ENCODE measurements at regions not wholly inside any gene's neighbourhood (a gene's known extent, or its start where the extent isn't known, plus 50 kb on each side); places are given as distances from the start of the nearest gene placed in this dataset.
"Not testable (repeated sequence)": the region's sequence is repeated elsewhere in the genome, so short reads cannot be mapped to it uniquely, and the experiment has no call there.

GRCh38 chr9:30506749-30507148 is 1877.7 kb upstream of the ACO1 start:
- no peak for DNase-seq

DNA sequence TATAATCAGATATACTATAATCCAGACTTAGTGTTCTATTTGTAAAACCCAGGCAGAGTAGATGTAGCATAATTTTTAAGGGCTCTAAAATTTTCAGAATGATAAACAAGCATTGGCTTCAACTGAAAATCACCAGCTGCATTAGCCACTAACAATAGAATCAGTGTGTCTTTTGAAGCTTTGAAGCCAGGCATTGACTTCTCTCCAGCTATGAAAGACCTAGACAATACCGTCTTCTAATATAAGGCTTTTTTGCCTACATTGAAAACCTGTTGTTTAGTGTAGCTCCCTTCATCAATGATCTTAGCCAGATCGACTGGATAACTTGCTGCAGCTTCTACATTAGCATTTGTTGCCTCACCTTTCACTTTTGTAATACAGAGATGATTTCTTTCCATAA is 1877.3 kb upstream of the ACO1 start:
- DNase-seq: no peak

GRCh38 chr9:30511666-30512065 is 1872.8 kb upstream of the ACO1 start:
- DNase-seq: no peak

- no peak for DNase-seq
These were observed 1865.3 kb upstream of the ACO1 start for GRCh38 chr9:30519166-30519565.

- no peak for DNase-seq
These were observed 1864.7 kb upstream of the ACO1 start for GRCh38 chr9:30519756-30520155.

DNA sequence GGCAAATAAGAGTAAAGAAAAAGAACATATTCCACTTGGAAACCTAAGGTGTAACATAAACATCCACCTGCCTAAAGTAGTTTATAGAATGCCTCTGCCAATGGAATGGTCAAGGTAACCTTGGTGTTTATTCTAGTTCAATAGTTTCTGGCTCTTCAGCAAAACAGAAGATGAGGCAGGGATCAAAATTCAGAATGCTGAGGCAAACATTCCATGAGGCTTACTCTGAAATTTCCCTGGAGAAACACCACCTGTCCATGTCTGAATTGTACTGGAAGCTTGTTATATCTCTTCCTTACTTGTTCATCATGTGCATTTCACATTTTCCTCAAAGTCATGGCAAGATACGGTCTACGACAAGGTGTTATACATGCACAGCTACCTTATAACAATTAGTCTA is 1862.4 kb upstream of the ACO1 start:
- no peak for DNase-seq

GRCh38 chr9:30522486-30522885 is 1862.0 kb upstream of the ACO1 start:
- DNase-seq: no peak

DNA sequence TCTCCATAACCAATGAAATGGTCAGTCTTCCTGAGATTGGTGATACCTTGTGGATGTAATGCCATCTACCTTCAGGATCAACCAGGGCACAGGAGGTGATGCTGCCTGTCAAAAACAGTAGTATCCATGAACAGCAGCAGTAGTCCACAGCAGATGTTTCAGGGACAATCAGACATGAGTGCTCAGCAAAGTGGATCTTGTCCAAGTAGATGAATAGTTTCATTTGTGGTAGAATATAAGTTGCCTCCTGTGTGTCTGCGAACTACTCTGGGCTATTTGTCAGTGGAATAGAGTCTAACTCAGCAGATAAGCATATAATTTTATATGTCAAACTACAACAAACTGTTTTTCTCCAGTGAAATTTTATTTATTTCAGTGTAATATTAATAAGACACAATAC is 1860.1 kb upstream of the ACO1 start:
- no peak for DNase-seq

DNA sequence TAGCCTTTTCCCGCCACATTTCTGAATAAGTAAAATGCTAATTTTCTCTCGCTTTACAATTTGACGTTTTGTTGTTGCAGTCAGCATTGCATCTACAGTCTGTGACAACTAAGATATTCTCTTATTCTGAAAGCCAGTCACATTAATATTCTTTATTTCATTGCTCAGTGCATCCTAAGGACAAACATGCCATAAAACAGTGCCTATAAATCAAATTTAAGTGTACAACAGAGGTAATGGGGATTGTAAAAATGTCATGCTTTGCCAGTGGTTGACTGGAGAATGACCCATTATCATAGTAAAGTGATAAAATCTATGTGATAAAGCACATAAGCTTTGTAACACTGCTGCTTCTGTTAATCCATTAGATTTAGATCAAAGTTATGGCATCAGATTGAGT is 1850.0 kb upstream of the ACO1 start:
- no peak for DNase-seq

DNA sequence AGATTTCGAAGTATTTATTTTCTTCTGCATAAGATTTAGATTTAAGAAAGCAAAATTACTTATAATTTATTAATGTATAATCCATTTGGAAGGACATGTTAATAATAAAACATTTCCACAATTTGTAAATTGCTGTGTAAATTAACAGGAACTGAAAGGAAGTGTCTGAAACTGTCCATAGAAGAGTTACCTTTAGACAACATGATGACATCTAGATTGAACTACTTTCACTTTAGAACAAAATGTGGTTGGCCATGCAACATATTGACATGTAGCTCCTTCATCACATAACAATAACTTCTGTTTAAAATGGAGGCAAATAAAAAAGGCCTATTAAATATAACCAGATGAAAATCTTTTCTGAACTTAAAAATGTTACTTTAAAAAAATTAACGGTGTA is 1849.5 kb upstream of the ACO1 start:
- DNase-seq: no peak

DNA sequence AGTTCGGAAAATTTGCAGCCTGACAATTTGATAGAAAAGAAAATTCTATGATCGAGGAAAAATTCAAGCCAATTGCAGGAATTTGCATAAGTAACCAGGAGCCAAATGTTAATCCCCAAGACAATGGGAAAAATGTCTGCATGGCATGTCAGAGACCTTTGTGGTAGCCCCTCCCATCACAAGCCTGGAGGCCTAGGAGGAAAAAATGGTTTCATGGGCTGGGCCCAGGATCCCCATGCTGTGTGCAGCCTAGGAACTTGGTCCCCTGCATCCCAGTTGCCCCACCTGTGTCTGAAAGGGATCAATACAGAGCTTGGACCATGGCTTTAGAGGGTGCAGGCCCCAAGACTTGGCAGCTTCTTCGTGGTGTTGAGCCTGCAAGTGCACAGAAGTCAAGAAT is 1847.9 kb upstream of the ACO1 start:
- no peak for DNase-seq

- not testable (repeated sequence) for DNase-seq
These were observed 1844.7 kb upstream of the ACO1 start for GRCh38 chr9:30539696-30540095.

DNA sequence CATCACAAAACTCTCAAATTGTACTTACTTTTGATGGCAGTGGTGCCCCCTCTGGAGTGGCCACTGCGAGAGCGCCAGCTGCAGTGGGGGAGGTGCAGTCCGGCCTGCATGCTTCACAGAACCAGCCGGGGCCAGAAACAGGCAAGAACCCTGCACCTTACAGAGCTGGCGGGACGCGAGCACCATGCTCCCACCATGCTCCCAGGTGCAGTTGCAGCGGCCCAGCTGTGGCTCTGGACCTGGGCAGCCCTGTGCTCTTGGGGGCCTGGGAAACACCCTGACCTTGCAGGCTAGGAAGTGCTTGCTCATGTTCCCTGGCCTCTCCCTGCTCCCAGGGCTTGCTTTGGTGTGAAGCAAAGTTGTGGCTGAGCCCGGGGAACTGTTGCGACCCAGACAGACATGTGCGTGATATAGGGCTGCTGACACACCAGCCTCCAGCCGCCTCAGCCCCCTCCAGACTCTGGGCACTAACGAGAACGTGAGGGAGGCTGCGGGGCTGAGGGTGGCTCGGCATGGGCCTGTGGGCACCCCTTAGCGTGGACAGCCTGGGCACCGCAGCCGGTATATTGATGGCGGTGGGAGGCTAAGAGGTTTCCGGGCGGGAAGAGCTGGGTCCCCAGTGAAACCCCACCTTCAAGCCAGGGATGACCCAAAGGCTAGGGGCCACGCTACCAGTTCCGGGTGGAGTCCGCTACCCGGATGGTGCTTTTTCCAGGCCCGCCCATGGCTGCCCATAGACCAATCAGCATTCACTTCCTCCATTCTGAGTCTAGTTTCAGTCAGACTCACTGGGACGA is 1809.9 kb upstream of the ACO1 start:
- no peak for DNase-seq

DNA sequence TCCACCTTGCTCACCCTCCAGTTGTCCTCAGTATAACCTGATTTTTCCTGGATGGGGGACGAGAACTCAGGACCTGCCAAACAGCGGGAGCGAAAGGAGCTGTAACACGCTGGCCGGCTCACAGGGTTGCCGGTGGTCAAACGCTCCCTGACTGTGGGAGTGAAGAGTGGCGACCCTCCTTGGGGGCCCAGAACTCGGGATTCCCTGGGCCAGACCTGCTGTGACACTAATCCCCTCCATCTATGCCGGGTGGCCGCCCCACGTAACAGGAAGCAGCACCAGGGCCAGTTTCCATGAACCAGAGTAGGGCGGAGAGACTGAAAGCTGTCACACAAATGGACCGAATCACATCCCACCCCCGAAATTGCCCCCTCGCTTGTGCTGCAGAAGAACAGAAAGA is 1809.2 kb upstream of the ACO1 start:
- DNase-seq: no peak

DNA sequence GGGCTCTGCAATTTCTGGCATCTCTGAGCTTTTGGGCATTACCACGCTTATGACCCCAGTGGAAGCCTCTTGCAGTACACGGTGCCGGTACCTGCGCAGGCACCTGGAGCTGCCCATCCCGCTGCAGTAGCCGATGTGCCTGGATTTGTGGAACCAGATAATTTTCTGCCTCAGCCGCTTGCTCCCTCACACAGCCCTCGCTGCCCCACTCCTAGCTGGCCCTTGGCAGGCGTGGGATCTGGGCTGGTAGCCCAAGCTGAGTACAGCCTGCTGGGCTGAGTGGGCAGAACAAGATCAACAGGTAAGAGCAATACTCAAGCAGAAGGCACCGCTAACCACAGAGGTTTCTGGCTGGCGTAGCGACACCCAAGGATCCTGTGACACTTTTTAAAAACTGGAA is 1808.8 kb upstream of the ACO1 start:
- no peak for DNase-seq

GRCh38 chr9:30579810-30580209 is 1804.6 kb upstream of the ACO1 start:
- no peak for DNase-seq

DNA sequence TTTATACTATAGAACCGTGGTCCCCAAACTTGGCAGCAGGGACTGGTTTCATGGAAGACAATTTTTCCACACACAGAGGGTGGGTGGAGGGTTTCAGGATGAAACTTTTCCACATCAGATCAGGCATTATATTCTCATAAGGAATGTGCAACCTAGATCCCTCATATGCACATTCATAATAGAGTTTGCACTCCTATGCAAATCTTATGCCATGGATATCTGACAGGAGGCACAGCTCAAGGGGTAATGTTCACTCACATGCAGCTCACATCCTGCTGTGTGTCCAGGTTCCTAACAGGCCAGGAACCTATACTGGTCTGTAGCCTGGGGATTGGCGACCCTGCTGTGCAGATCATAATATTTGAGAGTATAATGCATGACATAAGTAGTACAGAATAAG is 1802.2 kb upstream of the ACO1 start:
- DNase-seq: no peak

DNA sequence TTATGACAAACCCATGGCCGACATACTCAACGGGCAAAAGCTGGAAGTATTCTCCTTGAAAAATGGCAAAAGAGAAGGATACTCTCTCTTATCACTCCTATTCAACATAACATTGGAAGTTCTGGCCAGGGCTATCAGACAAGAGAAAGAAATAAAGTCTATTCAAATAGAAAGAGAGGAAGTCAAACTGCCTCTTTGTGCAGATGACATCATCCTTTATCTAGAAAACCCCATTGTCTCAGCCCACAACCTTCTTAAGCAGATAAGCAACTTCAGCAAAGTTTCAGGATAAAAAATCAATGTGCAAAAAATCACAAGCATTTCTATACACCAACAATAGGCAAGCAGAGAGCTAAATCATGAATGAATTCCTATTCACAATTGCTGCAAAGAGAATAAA is 1799.9 kb upstream of the ACO1 start:
- no peak for DNase-seq

GRCh38 chr9:30591461-30591860 is 1793.0 kb upstream of the ACO1 start:
- DNase-seq: no peak

- DNase-seq: no peak
These were observed 1786.8 kb upstream of the ACO1 start for GRCh38 chr9:30597608-30598007.

DNA sequence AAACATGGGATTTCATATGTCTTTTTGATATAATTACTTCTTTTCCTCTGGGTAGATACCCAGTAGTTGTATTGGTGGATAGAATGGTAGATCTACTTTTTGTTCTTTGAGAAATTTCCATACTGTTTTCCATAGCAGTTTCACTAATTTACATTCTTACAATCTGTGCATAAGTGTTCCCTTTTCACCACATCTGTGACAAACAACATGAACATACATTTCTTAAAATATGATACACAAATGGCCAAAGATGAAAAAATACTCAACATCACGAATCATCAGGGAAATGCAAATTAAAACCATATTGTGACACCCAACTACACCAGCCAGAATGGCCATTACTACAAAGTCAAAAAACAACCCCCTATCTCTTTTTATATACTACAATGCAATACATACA is 1778.5 kb upstream of the ACO1 start:
- DNase-seq: no peak

DNA sequence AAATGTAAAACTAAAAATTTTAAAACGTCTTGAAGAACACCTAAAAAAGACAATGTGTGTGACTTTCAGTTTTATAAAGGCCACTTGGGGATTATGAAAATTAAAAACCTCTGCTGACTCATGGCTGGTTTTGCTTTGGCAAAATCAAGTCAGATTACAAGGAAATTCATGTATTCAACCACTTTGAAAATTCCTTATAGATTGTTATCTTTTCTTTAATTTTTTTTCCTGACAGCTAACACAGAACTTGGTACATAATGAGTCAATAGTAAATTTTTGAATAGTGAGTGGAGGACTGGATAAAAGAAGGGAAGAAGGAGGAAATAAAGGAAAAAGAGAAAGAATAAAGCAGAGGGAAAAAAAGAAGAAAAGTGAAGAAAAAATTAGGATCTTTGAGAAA is 1774.7 kb upstream of the ACO1 start:
- DNase-seq: no peak

DNA sequence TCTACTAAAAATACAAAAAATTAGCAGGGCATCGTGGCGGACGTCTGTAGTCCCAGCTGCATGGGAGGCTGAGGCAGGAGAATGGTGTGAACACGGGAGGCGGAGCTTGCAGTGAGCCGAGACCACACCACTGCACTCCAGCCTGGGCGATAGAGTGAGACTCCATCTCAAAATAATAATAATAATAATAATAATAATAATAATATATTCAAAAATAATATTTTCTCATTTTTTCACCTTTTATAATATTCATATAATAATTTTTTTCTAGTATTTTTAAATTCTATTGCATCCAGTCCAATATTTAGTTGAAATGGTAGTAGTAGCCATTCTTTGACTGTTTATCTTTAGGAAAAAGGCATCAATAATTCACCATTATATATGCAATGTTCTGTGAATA is 1767.7 kb upstream of the ACO1 start:
- not testable (repeated sequence) for DNase-seq

- DNase-seq: no peak
These were observed 1761.9 kb upstream of the ACO1 start for GRCh38 chr9:30622561-30622960.

DNA sequence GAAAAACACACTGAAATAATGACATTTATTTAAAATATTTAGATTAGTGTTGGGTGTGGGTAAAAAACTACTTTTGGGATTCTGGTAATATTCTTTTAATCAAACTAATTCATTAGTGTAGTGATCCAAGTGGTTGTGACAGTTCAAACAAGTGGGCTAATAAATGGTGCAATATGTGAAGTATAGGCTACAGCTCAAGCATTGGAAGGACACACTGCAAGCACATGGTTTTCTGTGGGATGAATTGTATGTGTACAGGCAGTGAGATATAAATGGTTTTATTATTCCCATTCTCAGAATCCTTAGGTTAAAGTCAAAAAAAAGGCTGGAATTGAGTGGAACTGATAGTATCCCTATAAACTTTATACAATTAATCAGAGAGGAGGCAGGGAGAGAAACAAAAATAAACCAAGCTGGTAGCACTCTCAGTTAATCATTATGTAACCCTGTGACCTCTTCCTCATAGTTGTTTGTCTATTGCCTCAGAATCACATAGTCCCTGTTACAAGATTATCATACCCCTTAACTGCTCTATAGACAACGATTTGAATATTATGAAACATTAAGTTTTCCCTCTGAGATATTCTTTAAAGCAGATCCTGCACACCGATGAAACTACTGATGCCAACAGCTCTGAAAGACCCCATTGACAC is 1755.4 kb upstream of the ACO1 start:
- DNase-seq: no peak
